H1 (cell line): ENCODE measurements at regions not wholly inside any gene's neighbourhood (a gene's known extent, or its start where the extent isn't known, plus 50 kb on each side); places are given as distances from the start of the nearest gene placed in this dataset.
"Not testable (repeated sequence)": the region's sequence is repeated elsewhere in the genome, so short reads cannot be mapped to it uniquely, and the experiment has no call there.

Experiments
- BACH1 ChIP-seq: IDR thresholded peaks from 2 replicates; pipeline ENCODE4 v1.6.1; 2012; ENCODE audit warnings: low read length, improper control_type of control experiment
- CHD2 ChIP-seq: IDR thresholded peaks from 2 replicates; pipeline ENCODE4 v1.6.1; 2012; ENCODE audit warnings: low read length, improper control_type of control experiment
- EZH2 ChIP-seq: fragments of 200-600 bp; sonication (generic); IDR thresholded peaks from 2 replicates; pipeline ENCODE4 v1.7.1; 2012; ENCODE audit warnings: low read depth, mild to moderate bottlenecking, moderate library complexity, low read length, inconsistent platforms; ENCODE audit not compliant: severe bottlenecking
- JUND ChIP-seq: IDR thresholded peaks from 2 replicates; pipeline ENCODE4 v1.6.1; 2011; ENCODE audit warnings: mild to moderate bottlenecking, improper control_type of control experiment, low read length
- MAFK ChIP-seq: IDR thresholded peaks from 2 replicates; pipeline ENCODE4 v1.6.1; 2012; ENCODE audit warnings: low read depth, mild to moderate bottlenecking, improper control_type of control experiment, low read length
- NANOG ChIP-seq: IDR thresholded peaks from 2 replicates; pipeline ENCODE4 v1.6.1; 2011; ENCODE audit warnings: low read length, low read depth, mild to moderate bottlenecking, inconsistent platforms; ENCODE audit not compliant: insufficient read depth, poor library complexity, severe bottlenecking
- POLR2A ChIP-seq, 2 experiments: IDR thresholded peaks; 1 replicate in 1 of 2; 2 replicates in 1 of 2; pipeline ENCODE4 v1.6.1; 2011; ENCODE audit warnings: low read depth in 2 of 2, low read length in 2 of 2, mild to moderate bottlenecking in 2 of 2; ENCODE audit errors: control extremely low read depth in 1 of 2
- RBBP5 ChIP-seq: IDR thresholded peaks from 2 replicates; pipeline ENCODE4 v1.7.1; 2012; ENCODE audit warnings: low read depth, mild to moderate bottlenecking, inconsistent platforms, low read length, moderate library complexity, borderline replicate concordance
- SP1 ChIP-seq: IDR thresholded peaks from 2 replicates; pipeline ENCODE4 v1.6.1; 2011; ENCODE audit warnings: low read depth, low read length
- SP4 ChIP-seq: IDR thresholded peaks from 2 replicates; pipeline ENCODE4 v1.6.1; 2012; ENCODE audit warnings: low read length, inconsistent platforms
- YY1 ChIP-seq: IDR thresholded peaks from 2 replicates; pipeline ENCODE4 v1.6.1; 2011; ENCODE audit warnings: low read depth, mild to moderate bottlenecking, low read length
- TF ChIP-seq, protein P1 (sequence below), 3 experiments: IDR thresholded peaks; 1 replicate in 2 of 3; 2 replicates in 1 of 3; pipeline versions ENCODE4 v1.5.1 to v1.6.1; 2011; ENCODE audit warnings: low read length in 3 of 3, mild to moderate bottlenecking in 3 of 3, inconsistent platforms in 2 of 3, low read depth in 1 of 3, moderate library complexity in 1 of 3; ENCODE audit not compliant: insufficient read depth in 1 of 3; ENCODE audit errors: control extremely low read depth in 1 of 3
- TF ChIP-seq, protein P2 (sequence below): IDR thresholded peaks from 2 replicates; pipeline ENCODE4 v1.6.1; 2011; ENCODE audit warnings: low read depth, mild to moderate bottlenecking, low read length; ENCODE audit not compliant: insufficient read depth

DNA sequence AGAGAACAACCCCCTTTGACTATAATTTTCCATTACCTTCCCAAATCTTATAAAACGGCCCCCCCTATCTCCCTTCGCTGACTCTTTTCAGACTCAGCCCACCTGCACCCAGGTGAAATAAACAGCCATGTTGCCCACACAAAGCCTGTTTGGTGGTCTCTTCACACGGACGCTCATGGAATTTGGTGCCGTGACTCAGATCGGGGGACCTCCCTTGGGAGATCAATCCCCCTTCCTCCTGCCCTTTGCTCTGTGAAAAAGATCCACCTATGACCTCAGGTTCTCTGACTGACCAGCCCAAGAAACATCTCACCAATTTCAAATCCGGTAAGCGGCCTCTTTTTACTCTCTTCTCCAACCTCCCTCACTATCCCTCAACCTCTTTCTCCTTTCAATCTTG is 146.8 kb upstream of the TRIB2 start:
- not testable (repeated sequence) for TF ChIP-seq NANOG; YY1; EZH2; POLR2A (IDR thresholded peaks at IDR 0.05; ENCODE audit: control extremely low read depth in 1 of 2, low read depth in 2 of 2, low read length in 2 of 2); SP4; MAFK; BACH1; RBBP5; CHD2; JUND; SP1
- TF ChIP-seq, protein P1, sequence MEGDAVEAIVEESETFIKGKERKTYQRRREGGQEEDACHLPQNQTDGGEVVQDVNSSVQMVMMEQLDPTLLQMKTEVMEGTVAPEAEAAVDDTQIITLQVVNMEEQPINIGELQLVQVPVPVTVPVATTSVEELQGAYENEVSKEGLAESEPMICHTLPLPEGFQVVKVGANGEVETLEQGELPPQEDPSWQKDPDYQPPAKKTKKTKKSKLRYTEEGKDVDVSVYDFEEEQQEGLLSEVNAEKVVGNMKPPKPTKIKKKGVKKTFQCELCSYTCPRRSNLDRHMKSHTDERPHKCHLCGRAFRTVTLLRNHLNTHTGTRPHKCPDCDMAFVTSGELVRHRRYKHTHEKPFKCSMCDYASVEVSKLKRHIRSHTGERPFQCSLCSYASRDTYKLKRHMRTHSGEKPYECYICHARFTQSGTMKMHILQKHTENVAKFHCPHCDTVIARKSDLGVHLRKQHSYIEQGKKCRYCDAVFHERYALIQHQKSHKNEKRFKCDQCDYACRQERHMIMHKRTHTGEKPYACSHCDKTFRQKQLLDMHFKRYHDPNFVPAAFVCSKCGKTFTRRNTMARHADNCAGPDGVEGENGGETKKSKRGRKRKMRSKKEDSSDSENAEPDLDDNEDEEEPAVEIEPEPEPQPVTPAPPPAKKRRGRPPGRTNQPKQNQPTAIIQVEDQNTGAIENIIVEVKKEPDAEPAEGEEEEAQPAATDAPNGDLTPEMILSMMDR (IDR thresholded peaks at IDR 0.05; ENCODE audit: control extremely low read depth in 1 of 3, insufficient read depth in 1 of 3, low read depth in 1 of 3, low read length in 3 of 3) = not testable (repeated sequence)
- TF ChIP-seq, protein P2, sequence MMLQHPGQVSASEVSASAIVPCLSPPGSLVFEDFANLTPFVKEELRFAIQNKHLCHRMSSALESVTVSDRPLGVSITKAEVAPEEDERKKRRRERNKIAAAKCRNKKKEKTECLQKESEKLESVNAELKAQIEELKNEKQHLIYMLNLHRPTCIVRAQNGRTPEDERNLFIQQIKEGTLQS = not testable (repeated sequence)
